ENCODE measurements at regions not wholly inside any gene's neighbourhood (a gene's known extent, or its start where the extent isn't known, plus 50 kb on each side); places are given as distances from the start of the nearest gene placed in this dataset.

DNA sequence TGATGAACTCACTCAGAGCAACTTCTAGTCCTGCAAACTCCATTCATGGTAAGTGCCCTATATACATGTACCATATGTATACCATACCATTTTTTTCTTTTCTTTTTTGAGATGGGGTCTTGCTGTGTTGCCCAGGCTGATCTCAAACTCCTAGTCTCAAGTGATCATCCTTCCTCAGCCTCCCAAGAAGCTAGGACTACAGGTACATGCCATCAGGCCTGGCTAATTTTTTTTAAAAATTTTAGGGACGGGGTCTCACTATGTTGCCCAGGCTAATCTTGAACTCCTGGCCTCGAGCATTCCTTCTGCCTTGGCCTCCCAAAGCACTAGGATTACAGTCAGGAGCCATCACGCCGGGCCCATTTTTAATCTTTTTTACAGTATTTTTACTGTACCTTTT lies 67.3 kb upstream of the MFGE8 start:
- TF ChIP-seq, protein P1, sequence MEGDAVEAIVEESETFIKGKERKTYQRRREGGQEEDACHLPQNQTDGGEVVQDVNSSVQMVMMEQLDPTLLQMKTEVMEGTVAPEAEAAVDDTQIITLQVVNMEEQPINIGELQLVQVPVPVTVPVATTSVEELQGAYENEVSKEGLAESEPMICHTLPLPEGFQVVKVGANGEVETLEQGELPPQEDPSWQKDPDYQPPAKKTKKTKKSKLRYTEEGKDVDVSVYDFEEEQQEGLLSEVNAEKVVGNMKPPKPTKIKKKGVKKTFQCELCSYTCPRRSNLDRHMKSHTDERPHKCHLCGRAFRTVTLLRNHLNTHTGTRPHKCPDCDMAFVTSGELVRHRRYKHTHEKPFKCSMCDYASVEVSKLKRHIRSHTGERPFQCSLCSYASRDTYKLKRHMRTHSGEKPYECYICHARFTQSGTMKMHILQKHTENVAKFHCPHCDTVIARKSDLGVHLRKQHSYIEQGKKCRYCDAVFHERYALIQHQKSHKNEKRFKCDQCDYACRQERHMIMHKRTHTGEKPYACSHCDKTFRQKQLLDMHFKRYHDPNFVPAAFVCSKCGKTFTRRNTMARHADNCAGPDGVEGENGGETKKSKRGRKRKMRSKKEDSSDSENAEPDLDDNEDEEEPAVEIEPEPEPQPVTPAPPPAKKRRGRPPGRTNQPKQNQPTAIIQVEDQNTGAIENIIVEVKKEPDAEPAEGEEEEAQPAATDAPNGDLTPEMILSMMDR (IDR thresholded peaks at IDR 0.05): no peak

DNA sequence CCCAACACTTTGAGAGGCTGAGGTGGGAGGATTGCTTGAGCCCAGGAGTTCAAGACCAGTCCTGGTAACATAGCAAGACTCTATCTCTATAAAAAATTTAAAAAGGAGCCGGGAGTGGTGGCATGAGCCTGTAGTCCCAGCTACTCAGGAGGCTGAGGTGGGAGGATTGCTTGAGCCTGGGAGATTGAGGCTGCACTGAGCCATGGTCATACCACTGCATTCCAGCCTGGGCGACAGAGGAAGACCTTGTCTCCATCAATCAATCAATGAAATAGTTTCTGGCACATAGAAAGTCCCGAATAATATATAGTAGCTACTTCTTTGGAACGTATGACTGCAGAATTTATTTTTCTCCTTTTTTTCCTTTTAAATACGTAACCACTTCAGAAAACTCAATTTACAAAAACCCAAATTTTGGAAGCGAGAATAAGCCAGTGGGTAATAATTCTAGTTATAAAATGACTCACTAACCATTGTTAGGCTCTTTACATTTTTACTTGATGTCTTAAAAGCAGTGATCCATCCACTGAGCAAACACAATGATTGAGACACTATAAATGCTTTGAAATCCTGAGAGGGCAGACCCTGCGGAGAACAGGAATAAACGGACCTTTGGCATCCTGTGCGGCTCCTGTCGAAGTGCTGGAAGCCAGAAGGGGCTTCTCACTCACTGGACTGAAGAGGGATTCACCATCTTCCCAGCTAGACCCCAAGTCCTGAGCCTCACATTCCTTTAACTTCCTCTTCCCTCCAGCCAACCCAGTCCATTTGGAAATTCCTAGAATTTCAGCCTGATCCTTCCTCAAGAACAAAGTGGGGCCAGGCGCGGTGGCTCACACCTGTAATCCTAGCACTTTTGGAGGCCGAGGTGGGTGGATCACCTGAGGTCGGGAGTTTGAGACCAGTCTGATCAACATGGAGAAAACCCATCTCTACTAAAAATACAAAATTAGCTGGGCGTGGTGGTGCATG lies 68.4 kb upstream of the MFGE8 start:
- no peak overlapping the region for H3K27ac ChIP-seq

More for the DNA sequence above, 67.3 kb upstream of the MFGE8 start:
- H3K36me3 ChIP-seq: no peaks in the 10 kb centered on the region
- H3K4me1 ChIP-seq (ENCODE audit: control insufficient read depth in 1 of 2, insufficient read depth in 1 of 2, low read depth in 1 of 2, low read length in 1 of 2): no peaks in the 10 kb centered on the region
- no peaks in the 10 kb centered on the region for H3K27me3 ChIP-seq
- no peak overlapping the region for H3K4me3 ChIP-seq (ENCODE audit: low read depth in 1 of 2, low read length in 1 of 2)
- no peaks in the 10 kb centered on the region for H3K9me3 ChIP-seq
- H3K27ac ChIP-seq: no peak overlapping the region

DNA sequence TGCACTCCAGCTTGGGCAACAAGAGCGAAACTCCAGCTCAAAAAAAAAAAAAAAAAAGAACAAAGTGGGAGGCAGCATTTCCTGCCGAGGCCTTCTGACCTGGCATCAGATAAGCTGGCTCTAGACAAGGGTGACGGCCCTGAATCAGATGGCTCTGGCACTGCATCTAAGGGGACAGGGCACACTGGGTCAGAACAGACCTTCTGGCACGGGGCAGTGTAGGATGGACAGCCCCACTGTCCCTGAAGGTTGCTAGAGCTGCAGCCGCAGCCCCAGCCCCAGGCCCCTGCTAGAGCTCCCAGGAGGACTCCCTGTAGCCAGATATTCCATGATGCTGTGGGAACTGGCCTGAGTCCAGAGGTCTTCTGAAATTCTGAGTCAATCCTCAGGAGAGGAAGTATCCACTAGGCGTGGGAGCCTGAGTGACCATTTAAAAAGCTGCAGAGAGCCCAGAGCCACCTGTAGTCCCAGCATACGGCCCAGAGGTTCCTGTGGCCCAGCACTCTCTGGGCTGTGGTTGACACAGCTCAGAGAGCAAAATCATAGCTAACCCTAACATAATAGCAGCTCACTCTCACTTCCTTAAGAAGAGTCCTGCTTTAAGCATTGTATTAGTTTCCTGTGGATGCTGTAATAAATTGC lies 69.2 kb upstream of the MFGE8 start:
- no peaks in the 10 kb centered on the region for H3K27me3 ChIP-seq
- TF ChIP-seq, protein P1 (IDR thresholded peaks at IDR 0.05): no peak
- no peaks in the 10 kb centered on the region for H3K9me3 ChIP-seq
- H3K27ac ChIP-seq: no peak overlapping the region
- no peak overlapping the region for H3K4me3 ChIP-seq (ENCODE audit: low read depth in 1 of 2, low read length in 1 of 2)
- no peaks in the 10 kb centered on the region for H3K36me3 ChIP-seq
- no peaks in the 10 kb centered on the region for H3K4me1 ChIP-seq (ENCODE audit: control insufficient read depth in 1 of 2, insufficient read depth in 1 of 2, low read depth in 1 of 2, low read length in 1 of 2)

More for the DNA sequence above, 68.4 kb upstream of the MFGE8 start:
- Histone ChIP-seq H3K36me3 (no peaks in the 10 kb centered on the region), H3K9me3 (no peaks in the 10 kb centered on the region), H3K4me3 (ENCODE audit: low read depth in 1 of 2, low read length in 1 of 2) (no peak overlapping the region), H3K27me3 (no peaks in the 10 kb centered on the region), H3K4me1 (ENCODE audit: control insufficient read depth in 1 of 2, insufficient read depth in 1 of 2, low read depth in 1 of 2, low read length in 1 of 2) (no peaks in the 10 kb centered on the region)
- TF ChIP-seq, protein P1 (IDR thresholded peaks at IDR 0.05): no peak

DNA sequence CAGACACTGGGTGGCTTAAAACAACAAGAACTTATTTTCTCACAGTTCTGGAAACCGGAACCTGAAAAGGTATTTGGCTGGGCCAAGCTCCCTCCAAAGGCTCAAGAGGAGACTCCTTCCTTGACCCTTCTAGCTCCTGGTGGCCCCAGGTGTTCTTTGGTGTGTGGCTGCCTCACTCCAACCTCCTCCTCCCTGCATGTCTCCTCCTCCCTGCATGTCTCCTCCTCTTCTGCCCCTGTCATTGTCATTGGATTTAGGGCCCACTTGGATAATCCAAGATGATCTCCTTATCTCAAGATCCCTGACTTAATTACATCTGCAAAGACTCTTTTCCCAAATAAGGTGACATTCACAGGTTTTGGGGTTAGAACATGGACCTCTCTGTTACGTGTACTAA lies 69.8 kb upstream of the MFGE8 start:
- TF ChIP-seq, protein P1 (IDR thresholded peaks at IDR 0.05): no peak
- Histone ChIP-seq H3K27ac (no peak overlapping the region), H3K4me1 (ENCODE audit: control insufficient read depth in 1 of 2, insufficient read depth in 1 of 2, low read depth in 1 of 2, low read length in 1 of 2) (no peaks in the 10 kb centered on the region), H3K9me3 (no peaks in the 10 kb centered on the region), H3K27me3 (peaks cover 4% of the 10 kb centered on the region), H3K4me3 (ENCODE audit: low read depth in 1 of 2, low read length in 1 of 2) (no peak overlapping the region), H3K36me3 (no peaks in the 10 kb centered on the region)

DNA sequence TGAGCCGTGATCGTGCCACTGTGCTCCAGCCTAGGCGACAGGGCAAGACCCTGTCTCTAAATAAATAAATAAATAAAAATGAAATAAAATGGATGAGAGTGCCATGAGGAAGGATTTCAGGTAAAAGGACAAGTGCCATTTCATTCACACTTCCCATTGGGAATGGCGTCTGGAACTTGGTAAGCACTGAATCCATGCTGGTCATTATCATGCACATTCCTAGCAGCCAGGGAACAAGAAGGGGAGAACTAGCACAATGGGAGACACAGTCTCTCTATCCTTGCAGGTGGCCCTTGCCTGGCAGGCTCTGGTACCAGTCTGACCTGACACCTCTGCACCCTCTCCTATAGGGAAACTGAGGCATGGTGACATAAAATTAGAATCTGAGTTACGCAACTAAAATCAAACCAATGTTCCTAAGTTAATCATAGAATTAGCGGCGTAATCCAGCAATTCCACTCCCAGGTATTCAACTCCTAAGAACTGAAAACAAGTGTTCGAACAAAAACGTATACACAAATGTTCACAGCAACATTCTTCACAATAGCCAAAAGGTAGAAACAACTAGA lies 70.8 kb upstream of the MFGE8 start:
- Histone ChIP-seq H3K36me3 (no peaks in the 10 kb centered on the region), H3K27ac (no peak overlapping the region), H3K4me1 (ENCODE audit: control insufficient read depth in 1 of 2, insufficient read depth in 1 of 2, low read depth in 1 of 2, low read length in 1 of 2) (no peaks in the 10 kb centered on the region), H3K27me3 (peaks cover 7% of the 10 kb centered on the region), H3K4me3 (ENCODE audit: low read depth in 1 of 2, low read length in 1 of 2) (no peak overlapping the region), H3K9me3 (no peaks in the 10 kb centered on the region)
- TF ChIP-seq, protein P1 (IDR thresholded peaks at IDR 0.05): no peak
